Activated CD8-positive, alpha-beta memory T cell treated with anti-CD3 and anti-CD28 coated beads, Interleukin-2, amount 50 U/mL, for 24 hours (primary cell): ENCODE measurements at regions not wholly inside any gene's neighbourhood (a gene's known extent, or its start where the extent isn't known, plus 50 kb on each side); places are given as distances from the start of the nearest gene placed in this dataset.
"Not testable (repeated sequence)": the region's sequence is repeated elsewhere in the genome, so short reads cannot be mapped to it uniquely, and the experiment has no call there.

Source experiments
- DNase-seq: peaks from one replicate; pipeline ENCODE4 v3.0.0-alpha.2; 2020; ENCODE audit errors: extremely low read depth

- no peak for DNase-seq
Measured at GRCh38 chr14:30160608-30161007, 233.0 kb upstream of the PRKD1 start.

DNA sequence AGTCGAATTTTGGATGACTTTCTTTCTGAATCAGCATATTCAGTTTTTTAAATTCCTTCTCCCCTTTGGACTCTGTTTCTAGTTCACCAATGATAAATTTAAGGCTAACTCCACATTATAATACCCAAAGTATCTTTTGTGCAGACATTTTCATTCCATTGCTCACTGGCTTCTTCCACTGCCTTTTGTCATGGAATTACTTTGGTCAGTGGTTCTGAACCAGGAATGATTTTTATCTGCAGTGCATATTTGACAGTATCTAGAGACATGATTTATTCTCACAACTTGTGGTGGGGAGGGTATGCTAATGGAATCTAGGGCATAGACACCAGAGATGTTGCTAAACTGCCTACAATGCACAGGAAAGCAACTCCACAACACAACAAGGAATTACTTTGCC is 234.4 kb upstream of the PRKD1 start:
- no peak for DNase-seq

DNA sequence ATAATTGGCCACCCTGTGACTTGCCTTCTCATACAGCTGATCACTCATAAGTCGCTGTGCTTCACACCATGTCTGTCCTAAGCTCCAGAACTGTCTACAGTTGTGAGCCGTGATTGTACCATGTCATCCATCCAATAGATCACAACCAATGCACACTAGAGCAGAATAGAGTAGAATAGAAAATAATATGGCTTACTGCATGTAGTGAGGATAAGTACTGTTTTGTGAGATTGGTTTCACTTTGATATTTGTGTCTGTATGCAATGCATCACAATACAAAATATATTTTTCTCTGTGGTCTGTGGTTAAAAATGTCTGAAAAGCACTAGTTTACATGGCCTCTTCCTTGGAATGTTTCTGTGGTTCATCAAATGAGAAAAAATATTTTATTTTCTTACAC is 237.6 kb upstream of the PRKD1 start:
- no peak for DNase-seq

GRCh38 chr14:30177781-30178180 is 250.1 kb upstream of the PRKD1 start:
- DNase-seq: no peak

GRCh38 chr14:30179381-30180130 is 251.9 kb upstream of the PRKD1 start:
- no peak for DNase-seq

DNA sequence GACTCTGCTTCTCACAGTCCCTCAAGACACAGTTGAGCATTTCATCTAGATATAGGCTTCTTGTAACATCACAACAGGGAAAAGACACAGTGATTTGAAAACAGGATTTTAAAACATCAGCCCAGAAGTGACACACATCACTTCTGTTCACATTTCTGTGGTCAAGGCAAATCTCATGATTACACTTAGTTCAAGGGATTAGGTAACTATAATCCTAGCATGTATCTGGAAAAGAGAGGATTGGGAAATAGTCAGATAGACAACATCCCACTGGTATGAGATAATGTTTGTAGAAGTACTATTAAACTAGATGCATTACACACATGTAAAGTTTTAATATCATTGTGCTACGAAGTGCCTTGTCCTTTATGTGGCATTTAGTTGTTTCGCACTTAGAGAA is 252.6 kb upstream of the PRKD1 start:
- DNase-seq: no peak

GRCh38 chr14:30185832-30186231 is 258.2 kb upstream of the PRKD1 start:
- DNase-seq: no peak

- DNase-seq: no peak
Measured at GRCh38 chr14:30191639-30192279, 264.1 kb upstream of the PRKD1 start.

GRCh38 chr14:30193101-30193500 is 265.5 kb upstream of the PRKD1 start:
- no peak for DNase-seq

DNA sequence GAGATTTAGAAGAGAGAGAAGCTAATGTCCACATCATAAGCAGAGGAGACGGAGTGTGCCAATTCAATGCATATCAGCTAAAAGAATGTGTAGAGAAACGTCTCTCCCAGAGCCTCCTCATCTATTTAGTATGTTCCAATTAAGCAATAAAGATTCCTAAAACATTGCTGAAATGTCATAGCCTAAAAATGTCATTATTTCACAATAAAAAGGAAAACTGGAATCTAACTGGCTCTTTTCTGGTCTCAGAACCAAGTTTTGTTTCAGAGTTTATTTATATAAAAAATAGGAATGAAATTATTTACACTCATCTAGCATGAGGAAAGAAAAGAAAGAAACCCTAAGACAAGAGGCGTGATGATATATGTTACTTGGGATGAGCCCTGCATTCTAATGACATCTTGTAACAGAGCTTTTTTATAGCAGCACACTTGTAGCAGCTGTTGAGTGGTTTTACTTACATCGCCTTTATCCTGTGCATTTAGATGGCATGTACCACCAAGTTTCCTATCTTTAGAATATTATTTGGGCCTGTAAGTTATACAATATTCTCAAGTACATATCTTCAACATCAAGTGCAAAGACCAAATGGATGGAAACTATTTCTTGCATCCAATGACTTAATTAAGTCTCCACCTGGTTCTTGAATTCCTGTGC is 266.3 kb upstream of the PRKD1 start:
- DNase-seq: no peak

- no peak for DNase-seq
Measured at GRCh38 chr14:30194741-30195148, 267.1 kb upstream of the PRKD1 start.

GRCh38 chr14:30195941-30196340 is 268.3 kb upstream of the PRKD1 start:
- no peak for DNase-seq

GRCh38 chr14:30196861-30197260 is 269.2 kb upstream of the PRKD1 start:
- DNase-seq: no peak

- not testable (repeated sequence) for DNase-seq
Measured at GRCh38 chr14:30198720-30199119, 271.1 kb upstream of the PRKD1 start.

- DNase-seq: no peak
Measured at GRCh38 chr14:30204431-30204980, 276.9 kb upstream of the PRKD1 start.

- no peak for DNase-seq
Measured at GRCh38 chr14:30209136-30209535, 281.5 kb upstream of the PRKD1 start.

DNA sequence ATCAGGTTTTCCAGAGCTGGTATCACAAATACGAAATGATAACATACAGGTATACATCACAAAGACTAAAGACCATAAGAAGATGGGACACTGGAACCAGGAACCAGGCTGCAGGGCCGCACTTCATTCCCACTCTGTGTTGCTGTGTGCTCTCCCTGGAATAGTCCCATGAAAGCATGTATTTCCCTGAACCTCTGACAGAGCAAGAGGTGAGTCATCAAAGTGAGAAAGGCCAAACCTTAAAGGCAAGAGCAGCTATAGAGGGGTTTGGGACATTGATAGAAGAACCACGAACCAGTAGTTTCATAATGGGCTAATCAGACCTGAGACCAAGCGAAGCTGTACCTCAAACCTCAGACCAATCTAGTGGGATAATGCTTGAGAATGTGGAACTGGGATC is 283.0 kb upstream of the PRKD1 start:
- DNase-seq: no peak

DNA sequence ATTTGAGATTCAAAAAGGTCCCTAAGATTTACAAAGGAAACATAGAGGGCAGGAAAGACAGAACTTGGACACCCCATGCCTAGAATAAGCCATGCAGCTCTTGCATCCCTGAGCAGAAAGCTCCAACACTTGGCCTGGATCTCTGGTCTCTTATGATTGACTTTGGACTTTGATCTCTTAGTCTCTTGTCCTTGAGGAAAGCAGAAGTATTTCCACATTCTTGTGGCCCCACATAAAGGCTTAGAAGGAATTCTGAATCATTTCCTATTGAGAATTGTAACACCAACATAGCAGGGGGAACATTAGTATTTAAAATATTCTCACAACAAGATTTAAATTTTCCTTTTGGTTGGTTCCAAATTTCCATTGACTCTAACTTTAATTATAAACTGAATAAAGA is 283.7 kb upstream of the PRKD1 start:
- DNase-seq: no peak

DNA sequence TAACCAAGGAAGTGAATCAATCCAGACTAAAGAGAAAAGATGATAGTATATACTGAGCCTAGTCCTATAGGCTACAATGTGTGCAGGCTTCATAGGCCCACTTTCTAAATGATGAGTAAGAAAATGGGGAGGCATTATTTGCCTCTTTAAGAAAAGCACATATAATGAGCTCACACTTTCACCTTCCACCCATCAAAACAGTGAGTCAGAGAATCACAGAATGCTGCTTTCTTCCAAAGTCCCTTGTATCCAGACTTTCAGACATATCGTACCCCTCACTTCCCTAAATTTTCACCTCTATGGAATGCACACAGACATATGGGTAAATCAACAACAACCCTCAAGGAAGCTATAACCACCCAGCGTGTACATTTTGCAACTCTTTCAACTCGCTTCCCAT is 286.4 kb upstream of the PRKD1 start:
- no peak for DNase-seq

GRCh38 chr14:30214461-30215090 is 286.9 kb upstream of the PRKD1 start:
- DNase-seq: no peak

DNA sequence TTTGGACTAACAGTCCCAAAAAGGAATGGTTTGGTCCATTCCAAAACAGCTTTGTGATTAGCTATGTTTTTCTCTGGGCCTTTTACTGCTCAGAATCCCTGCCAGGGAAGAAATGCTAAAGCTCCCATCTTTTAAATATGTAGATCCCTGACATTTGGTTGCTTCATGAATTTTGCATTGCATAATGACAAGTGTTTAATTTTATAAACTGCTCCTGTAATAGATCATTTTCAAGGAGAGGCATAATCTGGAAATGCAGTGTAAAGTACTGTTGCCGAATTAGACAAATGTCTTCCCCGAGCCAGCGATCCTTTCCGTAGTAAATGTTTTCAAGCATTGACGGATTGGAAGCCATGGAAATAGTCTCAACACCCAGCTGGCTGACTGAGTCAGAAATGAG is 291.3 kb upstream of the PRKD1 start:
- DNase-seq: no peak

DNA sequence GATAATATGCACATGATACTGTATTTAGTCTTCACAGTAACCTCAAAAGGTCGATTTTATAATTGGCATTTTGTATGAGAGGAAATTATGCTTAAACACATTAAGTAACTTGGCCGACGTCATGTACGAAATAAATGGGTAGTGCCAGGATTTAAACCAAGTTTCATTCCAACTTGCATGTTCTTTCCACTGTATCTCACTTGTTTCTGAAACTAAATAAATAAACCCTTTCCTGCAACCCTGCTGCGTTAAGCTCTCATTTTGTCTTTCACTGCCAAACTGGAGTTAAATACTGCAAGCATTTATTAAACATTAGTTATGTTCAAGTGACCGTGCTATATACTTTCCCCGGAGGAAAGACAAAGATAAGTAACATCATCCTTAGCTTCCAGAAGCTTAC is 293.9 kb upstream of the PRKD1 start:
- DNase-seq: no peak
